Suprapubic skin (tissue), 3 donors: ENCODE measurements at regions not wholly inside any gene's neighbourhood (a gene's known extent, or its start where the extent isn't known, plus 50 kb on each side); places are given as distances from the start of the nearest gene placed in this dataset.

Source experiments
- CTCF ChIP-seq, 2 donors: fragments of 200-600 bp in 1 of 2; fragments of 450-650 bp in 1 of 2; sonication (generic) in 1 of 2; IDR thresholded peaks; one replicate each; pipeline ENCODE4 v1.5.1; 2016 to 2019; ENCODE audit warnings: antibody characterized with exemption in 2 of 2, mild to moderate bottlenecking in 1 of 2, moderate library complexity in 1 of 2
- EP300 ChIP-seq: sonication (generic); formaldehyde crosslinking; IDR thresholded peaks from one replicate; pipeline ENCODE4 v1.6.1; 2017; ENCODE audit warnings: antibody characterized with exemption

- TF ChIP-seq EP300 (no peak), CTCF (IDR thresholded peaks at IDR 0.05) (no peak)
Observed at GRCh38 chr1:238336531-238336930, 445.8 kb upstream of the ZP4 start.
